Panc1 (cell line): ENCODE measurements at regions not wholly inside any gene's neighbourhood (a gene's known extent, or its start where the extent isn't known, plus 50 kb on each side); places are given as distances from the start of the nearest gene placed in this dataset.

Experiments used
- ATAC-seq: fragments of 200-7000 bp; cut with Tn5 transposase; 2 replicates; pipeline ENCODE4 v1.9.1; 2020; ENCODE audit warnings: mild to moderate bottlenecking, moderate library complexity
- BruUV-seq: library from RNA; stranded (reverse); fragments of 400-500 nt; replicated peaks from 2 replicates; lab custom pipeline; 2021; lab: Mats Ljungman, UMichigan
- CTCF ChIA-PET: fragments of 300-600 bp; sonication (Branson Sonifier 250); formaldehyde crosslinking; loops from one replicate; lab custom pipeline; 2022; ENCODE audit warnings: antibody characterized with exemption; lab: Charles Lee
- POLR2A ChIA-PET: fragments of 300-600 bp; sonication (Branson Sonifier 250); formaldehyde crosslinking; loops from one replicate; lab custom pipeline; 2022; ENCODE audit warnings: antibody characterized with exemption; lab: Charles Lee
- DNase-seq: peaks from one replicate; pipeline ENCODE4 v3.0.0-alpha.2; 2010; ENCODE audit warnings: low read depth, low spot score
- H3K27ac ChIP-seq: 2 replicates; pipeline ENCODE4 v1.5.1; 2011; ENCODE audit warnings: mild to moderate bottlenecking, low read length, inconsistent platforms
- H3K27me3 ChIP-seq: fragments of 200-500 bp; sonication (Bioruptor generic); 2 replicates; pipeline ENCODE4 v1.6.0; 2014; ENCODE audit warnings: low read length, inconsistent platforms; ENCODE audit not compliant: control insufficient read depth, insufficient read depth
- H3K36me3 ChIP-seq: fragments of 200-500 bp; sonication (Bioruptor generic); 2 replicates; pipeline ENCODE4 v1.5.1; 2014; ENCODE audit warnings: inconsistent platforms, mild to moderate bottlenecking, low read length, moderate library complexity; ENCODE audit not compliant: control insufficient read depth, insufficient read depth
- H3K4me1 ChIP-seq: 2 replicates; pipeline ENCODE4 v1.5.1; 2011; ENCODE audit warnings: inconsistent platforms, mild to moderate bottlenecking, low read length, moderate library complexity; ENCODE audit not compliant: control insufficient read depth, insufficient read depth
- H3K4me3 ChIP-seq, 2 experiments: 2 replicates each; pipeline ENCODE4 v1.5.1; 2011 to 2012; ENCODE audit warnings: low read depth in 2 of 2, low read length in 2 of 2, mild to moderate bottlenecking in 2 of 2, inconsistent platforms in 1 of 2, moderate library complexity in 1 of 2
- H3K9me3 ChIP-seq: fragments of 200-500 bp; sonication (Bioruptor generic); 2 replicates; pipeline ENCODE4 v1.5.1; 2014; ENCODE audit warnings: low read depth, mild to moderate bottlenecking, inconsistent platforms, low read length, moderate library complexity; ENCODE audit not compliant: control insufficient read depth, insufficient read depth
- CTCF ChIP-seq: fragments of 450-650 bp; IDR thresholded peaks from 2 replicates; pipeline ENCODE4 v1.5.1; 2017; ENCODE audit warnings: mild to moderate bottlenecking
- REST ChIP-seq, 2 experiments: IDR thresholded peaks; 2 replicates each; pipeline ENCODE4 v1.6.1; 2011 to 2012; ENCODE audit warnings: low read depth in 2 of 2, control low read depth in 1 of 2, low read length in 1 of 2, mild to moderate bottlenecking in 1 of 2, moderate library complexity in 1 of 2; ENCODE audit not compliant: insufficient read depth in 1 of 2
- in situ Hi-C: cut with HindIII; loops from 2 replicates; pipeline ENCODE4 v1.10.0; 2016; ENCODE audit warnings: low sequenced_read_pairs, low pct_unique_long_range_greater_than_20kb
- intact Hi-C: fragments of 100-400 bp; cut with micrococcal nuclease; formaldehyde crosslinking; loops from one replicate; pipeline ENCODE4 v1.10.0; 2022; ENCODE audit not compliant: unreplicated experiment

- ChIA-PET POLR2A (interaction anchor here (0.6 kb wide), 1 partner anchor 17 kb away, joined by 3 read pairs; no protein-coding TSS in a partner anchor), CTCF (no interaction called here)
- no peak for DNase-seq
- H3K27ac ChIP-seq = no peak overlapping the region
- TF ChIP-seq CTCF = no peak
- no peak for TF ChIP-seq REST (IDR thresholded peaks at IDR 0.05; ENCODE audit: insufficient read depth in 1 of 2, low read depth in 2 of 2, low read length in 1 of 2)
- ATAC-seq = no peak
- no peaks in the 10 kb centered on the region for H3K4me1 ChIP-seq
- no peak overlapping the region for H3K4me3 ChIP-seq
- intact Hi-C loops (no loop called here), in situ Hi-C loops (no loop called here)
- H3K36me3 ChIP-seq = no peaks in the 10 kb centered on the region
- no peaks in the 10 kb centered on the region for H3K9me3 ChIP-seq
- no peaks in the 10 kb centered on the region for H3K27me3 ChIP-seq
- BruUV-seq = no TSS peak
These were observed 314.6 kb upstream of the STT3B start for GRCh38 chr3:31218082-31218481.

GRCh38 chr3:31219131-31219843 lies 313.4 kb upstream of the STT3B start:
- BruUV-seq = no TSS peak
- H3K9me3 ChIP-seq = no peaks in the 10 kb centered on the region
- H3K27ac ChIP-seq = no peak overlapping the region
- POLR2A ChIA-PET = no interaction called here
- H3K27me3 ChIP-seq = no peaks in the 10 kb centered on the region
- no peak for DNase-seq
- intact Hi-C loops = no loop called here
- in situ Hi-C loops = no loop called here
- H3K4me1 ChIP-seq = no peaks in the 10 kb centered on the region
- no peak overlapping the region for H3K4me3 ChIP-seq
- H3K36me3 ChIP-seq = no peaks in the 10 kb centered on the region
- CTCF ChIA-PET = interaction anchor here (0.6 kb wide), 1 partner anchor 535 kb away, joined by 3 read pairs; no protein-coding TSS in a partner anchor
- ATAC-seq = no peak
- no peak for TF ChIP-seq REST (IDR thresholded peaks at IDR 0.05; ENCODE audit: insufficient read depth in 1 of 2, low read depth in 2 of 2, low read length in 1 of 2)
